NCI-H526 (cell line): ENCODE measurements at regions not wholly inside any gene's neighbourhood (a gene's known extent, or its start where the extent isn't known, plus 50 kb on each side); places are given as distances from the start of the nearest gene placed in this dataset.

ENCODE experiments used
- DNase-seq, 2 experiments: peaks; one replicate each; lab custom pipeline; 2025; lab: John Stamatoyannopoulos, UW

GRCh38 chr13:84446972-84447639 is 564.8 kb upstream of the SLITRK1 start:
- no peak for DNase-seq

DNA sequence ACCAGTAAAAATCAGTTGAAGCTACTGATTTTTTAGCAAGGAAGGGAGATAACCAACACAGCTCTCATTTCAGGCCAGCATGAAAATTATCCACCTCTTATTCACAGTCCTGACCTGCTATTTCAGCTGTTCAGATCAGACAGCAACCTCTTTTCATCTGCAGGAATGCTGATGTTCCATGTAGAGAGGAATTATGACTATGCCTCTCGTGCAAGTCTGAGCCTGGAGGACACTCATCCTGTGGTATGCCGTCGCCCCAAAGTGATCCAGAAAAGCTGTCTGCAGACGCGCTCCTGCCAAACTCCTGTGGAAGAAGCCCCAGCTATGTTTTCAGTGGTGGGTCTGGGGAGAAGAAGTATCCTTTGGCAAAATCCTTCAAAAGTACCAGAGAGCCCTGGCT is 563.5 kb upstream of the SLITRK1 start:
- DNase-seq: no peak

- DNase-seq: no peak
These were observed 561.2 kb upstream of the SLITRK1 start for GRCh38 chr13:84443463-84443862.

GRCh38 chr13:84439108-84439507 is 556.8 kb upstream of the SLITRK1 start:
- DNase-seq: no peak

GRCh38 chr13:84433024-84433423 is 550.8 kb upstream of the SLITRK1 start:
- DNase-seq: no peak

DNA sequence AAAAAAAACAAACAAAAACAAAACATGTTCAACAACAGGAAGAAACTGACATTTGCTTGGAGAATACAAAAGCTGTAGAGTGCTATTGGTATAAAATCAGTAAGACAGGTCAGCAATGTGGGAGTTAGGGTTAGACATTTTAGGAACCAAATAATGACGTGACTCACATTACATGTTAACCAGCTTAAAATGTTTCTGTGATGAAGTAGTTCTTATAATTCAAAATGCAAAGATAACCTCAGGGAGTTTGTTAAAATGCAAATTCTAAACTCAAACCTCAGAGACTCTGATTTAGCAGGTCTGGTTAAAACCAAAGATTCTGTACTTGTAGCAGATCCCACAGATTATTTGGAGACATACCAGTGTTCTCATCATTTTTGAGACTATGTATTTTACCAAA is 549.4 kb upstream of the SLITRK1 start:
- peak in 1 of 2 experiments; percentile 27 for DNase-seq

DNA sequence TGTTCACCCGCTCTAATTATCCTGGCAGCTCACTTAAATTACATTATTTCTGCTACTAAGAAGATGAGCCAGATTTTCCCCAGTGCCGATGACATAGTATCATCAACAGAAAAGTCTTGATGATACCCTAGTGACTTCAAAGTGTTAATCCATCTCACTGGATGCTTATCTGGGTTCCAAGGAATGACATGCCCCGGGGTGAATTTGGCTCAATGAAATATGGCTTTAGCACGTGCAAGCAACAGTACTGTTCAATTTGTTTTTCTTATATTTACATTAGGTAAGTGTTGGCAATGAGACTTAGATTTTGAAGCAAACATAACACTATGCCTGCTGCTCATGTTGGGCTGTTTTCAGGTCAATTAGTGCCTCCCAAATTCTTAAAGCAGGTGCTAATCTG is 548.2 kb upstream of the SLITRK1 start:
- no peak for DNase-seq

- DNase-seq: no peak
These were observed 547.7 kb upstream of the SLITRK1 start for GRCh38 chr13:84430015-84430414.

- DNase-seq: no peak
These were observed 535.8 kb upstream of the SLITRK1 start for GRCh38 chr13:84418041-84418440.

DNA sequence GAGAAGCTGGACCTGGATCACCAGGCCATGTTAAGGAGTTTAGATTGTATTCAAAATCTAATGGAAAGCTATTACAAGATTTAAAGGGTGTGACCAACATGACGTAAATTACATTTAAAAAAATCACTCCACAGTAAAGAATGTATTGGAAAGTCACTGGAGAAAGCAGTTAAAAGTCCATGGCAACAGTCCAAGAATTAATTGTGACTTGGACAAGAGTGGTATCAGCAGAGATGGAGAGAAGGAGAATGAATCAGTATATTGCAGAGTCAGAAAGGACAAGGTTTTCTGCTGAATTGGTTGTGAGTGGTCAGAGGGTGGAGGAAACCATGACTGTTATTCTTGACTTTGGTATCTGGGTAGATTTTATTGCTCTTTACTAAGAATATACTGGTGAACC is 535.1 kb upstream of the SLITRK1 start:
- no peak for DNase-seq

GRCh38 chr13:84413016-84413415 is 530.7 kb upstream of the SLITRK1 start:
- no peak for DNase-seq

DNA sequence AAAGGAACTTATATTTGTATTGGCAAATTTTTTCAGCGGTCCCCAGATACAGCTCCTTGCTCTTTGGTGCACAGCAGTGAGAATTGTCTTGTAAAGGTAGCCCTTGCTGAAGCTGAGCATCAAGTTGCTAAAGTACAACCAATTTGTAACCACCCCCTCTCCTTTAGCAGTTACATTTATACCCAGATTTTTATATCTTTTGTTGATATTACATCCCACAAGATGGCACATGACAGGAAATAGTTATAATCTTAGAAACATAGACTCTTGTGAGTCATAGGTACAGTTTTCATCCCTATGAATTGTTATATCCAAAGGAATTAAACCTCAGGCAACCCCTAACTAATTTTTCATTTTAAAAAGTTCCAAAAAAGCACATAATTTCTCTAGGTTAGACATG is 523.0 kb upstream of the SLITRK1 start:
- no peak for DNase-seq

GRCh38 chr13:84400706-84401105 is 518.4 kb upstream of the SLITRK1 start:
- DNase-seq: no peak

- peak in 1 of 2 experiments; percentile 24 for DNase-seq
These were observed 517.2 kb upstream of the SLITRK1 start for GRCh38 chr13:84399320-84400085.

- no peak for DNase-seq
These were observed 511.8 kb upstream of the SLITRK1 start for GRCh38 chr13:84393981-84394625.

- DNase-seq: no peak
These were observed 498.6 kb upstream of the SLITRK1 start for GRCh38 chr13:84380866-84381265.

DNA sequence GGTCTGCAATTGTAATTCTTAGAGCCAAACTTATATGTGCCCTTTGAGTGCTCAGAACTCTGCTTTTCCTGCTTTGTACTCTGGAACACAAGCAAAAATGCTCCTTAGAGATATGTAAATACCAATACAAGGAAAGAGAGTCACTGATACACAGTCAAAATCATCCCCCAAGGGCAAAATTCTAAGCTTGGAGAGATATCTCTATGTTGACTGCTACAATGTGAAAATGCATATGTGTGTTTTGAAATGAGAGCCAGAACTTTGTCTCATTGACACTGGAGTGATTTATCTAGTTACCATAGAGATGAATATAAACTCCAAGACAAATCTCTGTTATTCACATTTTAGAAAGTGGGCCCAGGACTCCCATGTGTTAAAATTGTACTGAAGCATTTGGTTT is 494.8 kb upstream of the SLITRK1 start:
- no peak for DNase-seq

DNA sequence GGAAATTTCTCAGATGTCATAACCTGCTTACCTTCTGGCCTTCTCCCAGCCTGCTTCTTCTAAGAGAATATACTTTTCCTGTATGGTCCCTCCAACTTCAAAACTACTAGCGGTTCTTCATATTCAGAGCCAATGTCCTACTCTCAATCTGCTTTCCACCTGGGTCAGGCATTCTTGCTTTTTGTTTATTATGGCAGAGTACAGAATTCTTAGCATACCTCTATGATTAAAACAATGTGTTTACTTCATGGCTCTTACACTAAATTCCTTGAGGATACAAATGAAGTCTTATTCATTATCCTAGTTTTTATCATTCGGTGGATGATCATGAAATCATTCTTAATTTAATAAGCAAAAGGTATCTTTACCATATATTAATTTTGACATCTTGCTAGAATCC is 484.2 kb upstream of the SLITRK1 start:
- DNase-seq: no peak

- DNase-seq: no peak
These were observed 480.5 kb upstream of the SLITRK1 start for GRCh38 chr13:84362777-84363176.

DNA sequence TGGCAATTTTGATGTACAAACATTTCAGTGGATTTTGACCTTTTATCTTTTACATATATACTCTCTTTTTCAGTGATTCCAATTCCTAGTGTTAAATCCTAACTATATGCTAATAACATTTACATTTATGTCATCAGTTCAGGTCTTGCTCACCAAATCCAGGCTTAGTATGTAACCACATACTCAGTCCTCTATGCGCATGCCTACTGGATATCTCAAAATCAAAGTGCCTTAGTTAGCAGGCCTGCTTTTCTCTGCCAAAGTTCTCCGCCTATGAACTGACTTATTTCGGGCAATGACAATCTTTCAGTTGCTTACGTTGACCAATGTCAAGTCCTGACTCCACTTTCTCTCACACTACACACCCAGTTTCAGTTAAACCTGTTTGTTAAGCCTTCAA is 478.5 kb upstream of the SLITRK1 start:
- DNase-seq: no peak

GRCh38 chr13:84358601-84359000 is 476.3 kb upstream of the SLITRK1 start:
- no peak for DNase-seq

DNA sequence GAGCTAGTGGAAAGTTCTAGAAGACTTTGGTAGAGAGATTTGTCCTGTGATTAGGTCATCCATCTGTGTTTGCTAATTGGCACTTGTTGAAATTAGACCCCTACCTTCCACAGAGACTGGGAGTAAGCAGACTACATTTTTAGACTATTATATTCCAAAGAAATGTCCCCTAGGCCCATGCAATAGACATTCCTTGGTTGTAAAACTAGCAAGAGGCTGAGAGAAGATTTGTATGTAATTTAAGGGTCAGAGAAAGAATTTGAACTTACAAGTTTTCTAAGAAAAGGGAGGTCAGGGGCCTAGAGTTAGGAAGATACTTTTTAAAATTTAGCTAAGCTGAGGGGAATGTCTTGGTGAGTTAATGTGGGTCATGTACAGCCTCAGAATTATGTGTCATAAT is 470.7 kb upstream of the SLITRK1 start:
- no peak for DNase-seq

GRCh38 chr13:84339456-84339855 is 457.2 kb upstream of the SLITRK1 start:
- no peak for DNase-seq
